HEK293 (cell line): ENCODE measurements at regions not wholly inside any gene's neighbourhood (a gene's known extent, or its start where the extent isn't known, plus 50 kb on each side); places are given as distances from the start of the nearest gene placed in this dataset.

Source experiments
- CTCF ChIA-PET: fragments of 350-600 bp; formaldehyde crosslinking; extraction: SDS; loops from one replicate; lab custom pipeline; 2021; ENCODE audit warnings: antibody characterized with exemption; lab: Yijun Ruan, JAX
- POLR2A ChIA-PET: fragments of 300-600 bp; formaldehyde crosslinking; extraction: SDS; loops from one replicate; lab custom pipeline; 2020; ENCODE audit warnings: antibody characterized with exemption, inconsistent platforms; lab: Yijun Ruan, JAX
- H3K27ac ChIP-seq: fragments of 200-500 bp; sonication (Bioruptor generic); 2 replicates; pipeline ENCODE4 v1.5.1; 2014; ENCODE audit warnings: low read depth, low read length, control low read depth, inconsistent platforms; ENCODE audit errors: extremely low read depth
- H3K36me3 ChIP-seq, 2 experiments: fragments of 200-500 bp in 1 of 2; sonication (Bioruptor generic) in 1 of 2; 1 replicate in 1 of 2; 2 replicates in 1 of 2; pipeline ENCODE4 v1.5.1; 2014 to 2017; ENCODE audit warnings: inconsistent platforms in 2 of 2, low read length in 2 of 2; ENCODE audit not compliant: control insufficient read depth in 2 of 2, insufficient read depth in 1 of 2
- H3K4me1 ChIP-seq: fragments of 200-500 bp; sonication (Bioruptor generic); 2 replicates; pipeline ENCODE4 v1.5.1; 2014; ENCODE audit warnings: mild to moderate bottlenecking, low read length, inconsistent platforms; ENCODE audit not compliant: control insufficient read depth, insufficient read depth
- H3K4me3 ChIP-seq: 2 replicates; pipeline ENCODE4 v1.5.1; 2011; ENCODE audit warnings: low read depth, mild to moderate bottlenecking, control low read depth, low read length, moderate library complexity
- H3K9me3 ChIP-seq: fragments of 200-500 bp; sonication (Bioruptor generic); 2 replicates; pipeline ENCODE4 v1.5.1; 2014; ENCODE audit warnings: low read depth, low read length, inconsistent platforms; ENCODE audit not compliant: control insufficient read depth, insufficient read depth
- KLF9 ChIP-seq: fragments of 450-650 bp; formaldehyde crosslinking; IDR thresholded peaks from 2 replicates; pipeline ENCODE4 v1.5.1; 2016; ENCODE audit warnings: missing biosample characterization, missing genetic modification characterization, low read depth
- MEIS1 ChIP-seq: sonication (generic); formaldehyde crosslinking; IDR thresholded peaks from 2 replicates; pipeline ENCODE4 v1.8.1; 2022; ENCODE audit warnings: missing genetic modification reagents, mild to moderate bottlenecking, borderline replicate concordance
- ZNF112 ChIP-seq: fragments of 450-650 bp; formaldehyde crosslinking; IDR thresholded peaks from 2 replicates; pipeline ENCODE4 v1.5.0; 2017; ENCODE audit warnings: missing biosample characterization, missing genetic modification characterization
- ZNF132 ChIP-seq: fragments of 450-650 bp; formaldehyde crosslinking; IDR thresholded peaks from 2 replicates; pipeline ENCODE4 v1.5.1; 2017; ENCODE audit warnings: missing biosample characterization, missing genetic modification characterization, borderline replicate concordance
- ZNF302 ChIP-seq: fragments of 450-650 bp; formaldehyde crosslinking; IDR thresholded peaks from 2 replicates; pipeline ENCODE4 v1.5.1; 2016; ENCODE audit warnings: missing biosample characterization, missing genetic modification characterization, low read depth
- ZNF596 ChIP-seq: fragments of 450-650 bp; IDR thresholded peaks from 2 replicates; pipeline ENCODE4 v1.5.0; 2018; ENCODE audit warnings: missing biosample characterization, mild to moderate bottlenecking, missing genetic modification characterization, moderate library complexity
- ZNF629 ChIP-seq: fragments of 450-650 bp; formaldehyde crosslinking; IDR thresholded peaks from 2 replicates; pipeline ENCODE4 v1.5.1; 2017; ENCODE audit warnings: missing biosample characterization, missing genetic modification characterization
- ZSCAN16 ChIP-seq: fragments of 450-650 bp; formaldehyde crosslinking; IDR thresholded peaks from 2 replicates; pipeline ENCODE4 v1.5.1; 2016; ENCODE audit warnings: missing biosample characterization, missing genetic modification characterization

DNA sequence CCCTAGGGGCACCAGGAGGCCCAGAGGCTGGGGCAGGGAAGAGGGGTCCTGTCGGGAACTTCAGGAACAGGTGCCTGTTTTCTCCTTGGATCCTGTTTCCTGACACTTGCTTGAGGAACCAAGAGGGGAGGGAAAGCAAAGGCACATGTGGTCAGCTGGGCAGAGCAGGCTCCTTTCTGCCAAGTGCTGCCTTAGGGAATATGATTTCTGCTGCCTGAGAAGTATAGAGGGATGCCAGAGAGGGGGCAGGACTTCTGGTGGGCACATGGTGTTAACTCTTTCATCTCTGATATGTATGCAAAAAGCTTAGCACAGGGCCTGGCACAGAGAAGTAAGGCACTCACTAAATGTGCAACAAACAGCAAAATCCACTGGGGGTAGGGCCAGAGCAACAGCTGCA, 51.2 kb upstream of the PJA1 start:
- H3K4me1 ChIP-seq: no peaks in the 10 kb centered on the region
- no peak overlapping the region for H3K4me3 ChIP-seq
- ChIA-PET POLR2A (no interaction called here), CTCF (no interaction called here)
- H3K27ac ChIP-seq: no peak overlapping the region
- TF ChIP-seq KLF9 (tag by site-specific recombination) (no peak), MEIS1 (CRISPR knock-in tag) (no peak), ZNF112 (no peak)
- H3K36me3 ChIP-seq: no peaks in the 10 kb centered on the region
- H3K9me3 ChIP-seq: no peaks in the 10 kb centered on the region

DNA sequence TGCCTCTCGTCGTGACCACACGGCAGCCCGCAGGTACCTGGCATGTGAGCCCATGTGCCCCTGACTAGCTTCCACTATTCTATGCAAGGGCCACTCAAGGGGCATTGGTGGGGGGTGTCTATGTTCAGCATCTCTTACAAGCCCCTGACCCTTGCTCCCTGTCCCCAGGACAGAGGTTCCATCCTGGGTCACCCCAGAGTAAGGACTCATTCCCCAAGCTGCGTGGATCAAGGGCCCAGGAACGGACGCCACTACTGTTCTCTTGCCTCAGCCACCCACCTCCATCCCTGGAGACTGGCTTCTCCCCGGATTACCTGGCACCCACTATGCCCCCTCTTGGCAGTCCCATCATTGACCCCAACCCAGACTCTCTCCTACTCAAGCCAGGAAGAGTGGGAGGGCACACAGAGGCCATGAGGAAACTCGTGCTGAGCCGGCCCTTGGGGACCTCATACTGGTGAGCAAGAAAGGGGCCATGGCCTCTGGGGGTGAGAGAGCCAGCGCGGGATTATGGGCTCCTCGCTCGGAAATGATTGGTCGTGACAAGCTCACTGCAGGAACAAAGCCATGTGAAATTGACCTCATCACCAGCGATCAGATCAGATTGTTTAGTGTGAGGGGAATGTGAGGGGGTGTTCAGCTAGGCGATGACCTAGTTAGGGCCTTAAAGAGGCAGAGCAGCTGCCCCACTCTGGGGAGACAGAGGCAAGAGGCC, 50.1 kb upstream of the PJA1 start:
- H3K4me1 ChIP-seq: no peaks in the 10 kb centered on the region
- no peaks in the 10 kb centered on the region for H3K36me3 ChIP-seq
- H3K27ac ChIP-seq: no peak overlapping the region
- POLR2A ChIA-PET: no interaction called here
- CTCF ChIA-PET: interaction anchor here (0.6 to 1.3 kb wide), 4 partner anchors 121 to 504 kb away, joined by 3 to 5 read pairs (median 3); no protein-coding TSS in a partner anchor
- H3K9me3 ChIP-seq: no peaks in the 10 kb centered on the region
- H3K4me3 ChIP-seq: no peak overlapping the region
- TF ChIP-seq ZNF132 (tag by site-specific recombination) (no peak), ZNF629 (tag by site-specific recombination) (no peak), ZNF302 (tag by site-specific recombination) (no peak), ZNF596 (no peak), KLF9 (tag by site-specific recombination) (no peak), ZSCAN16 (no peak)
- TF ChIP-seq, all 188 proteins: peak for 0
